Cardiac fibroblast (primary cell): ENCODE measurements at regions not wholly inside any gene's neighbourhood (a gene's known extent, or its start where the extent isn't known, plus 50 kb on each side); places are given as distances from the start of the nearest gene placed in this dataset.
"Not testable (repeated sequence)": the region's sequence is repeated elsewhere in the genome, so short reads cannot be mapped to it uniquely, and the experiment has no call there.

Source experiments
- DNase-seq, 2 donors: peaks; one replicate each; pipeline versions ENCODE4 v3.0.0 to v3.0.0-alpha.2; 2010; ENCODE audit warnings: low read depth in 2 of 2
- H3K4me3 ChIP-seq, 2 donors: replicated peaks in 1 of 2; 1 replicate in 1 of 2; 2 replicates in 1 of 2; pipeline ENCODE4 v1.5.1; 2011; ENCODE audit warnings: low read depth in 2 of 2, low read length in 2 of 2, mild to moderate bottlenecking in 2 of 2, moderate library complexity in 1 of 2
- TF ChIP-seq, protein P1 (sequence below): IDR thresholded peaks from one replicate; pipeline ENCODE4 v1.5.1; 2011; ENCODE audit warnings: low read depth, mild to moderate bottlenecking, low read length, inconsistent platforms

DNA sequence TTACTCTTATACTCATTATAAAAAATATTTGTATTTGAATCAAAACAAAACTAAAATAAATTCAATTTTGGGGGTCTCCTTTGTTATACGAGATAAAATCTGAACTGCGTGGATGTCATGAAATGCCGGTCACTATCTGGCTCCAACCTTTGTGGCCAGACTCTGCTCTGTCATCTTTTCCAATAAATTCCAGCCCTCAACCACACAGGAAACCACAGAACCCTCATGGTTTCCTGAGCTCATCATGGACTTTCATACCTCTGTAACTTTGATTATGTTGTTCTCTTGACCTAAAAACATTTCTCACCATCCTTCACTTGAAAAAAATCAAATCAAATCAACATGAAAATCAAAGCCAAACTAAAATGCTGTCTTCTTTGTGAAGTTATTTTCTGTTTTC, 724.7 kb downstream of the METTL4 start:
- peak; percentile 1 to 3 for DNase-seq
- TF ChIP-seq, protein P1, sequence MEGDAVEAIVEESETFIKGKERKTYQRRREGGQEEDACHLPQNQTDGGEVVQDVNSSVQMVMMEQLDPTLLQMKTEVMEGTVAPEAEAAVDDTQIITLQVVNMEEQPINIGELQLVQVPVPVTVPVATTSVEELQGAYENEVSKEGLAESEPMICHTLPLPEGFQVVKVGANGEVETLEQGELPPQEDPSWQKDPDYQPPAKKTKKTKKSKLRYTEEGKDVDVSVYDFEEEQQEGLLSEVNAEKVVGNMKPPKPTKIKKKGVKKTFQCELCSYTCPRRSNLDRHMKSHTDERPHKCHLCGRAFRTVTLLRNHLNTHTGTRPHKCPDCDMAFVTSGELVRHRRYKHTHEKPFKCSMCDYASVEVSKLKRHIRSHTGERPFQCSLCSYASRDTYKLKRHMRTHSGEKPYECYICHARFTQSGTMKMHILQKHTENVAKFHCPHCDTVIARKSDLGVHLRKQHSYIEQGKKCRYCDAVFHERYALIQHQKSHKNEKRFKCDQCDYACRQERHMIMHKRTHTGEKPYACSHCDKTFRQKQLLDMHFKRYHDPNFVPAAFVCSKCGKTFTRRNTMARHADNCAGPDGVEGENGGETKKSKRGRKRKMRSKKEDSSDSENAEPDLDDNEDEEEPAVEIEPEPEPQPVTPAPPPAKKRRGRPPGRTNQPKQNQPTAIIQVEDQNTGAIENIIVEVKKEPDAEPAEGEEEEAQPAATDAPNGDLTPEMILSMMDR = no peak
- H3K4me3 ChIP-seq = no peak overlapping the region

DNA sequence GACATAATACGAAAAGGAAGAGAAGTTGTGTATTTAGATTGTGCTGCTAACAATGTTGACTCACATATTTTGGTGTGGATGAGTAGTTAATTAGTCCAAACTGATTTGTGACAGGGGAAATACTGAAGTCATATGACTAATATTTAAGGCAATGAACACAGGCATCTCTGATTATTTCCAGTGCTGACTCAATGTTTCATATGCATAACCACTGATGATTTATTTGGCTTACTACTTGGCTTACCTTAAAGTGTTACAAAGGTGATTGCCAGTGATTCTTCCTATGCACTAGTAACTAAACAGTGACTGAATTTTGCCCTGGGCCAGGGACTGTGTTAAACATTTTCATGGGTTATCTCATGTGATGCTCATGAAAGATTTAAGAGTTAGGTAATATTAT, 722.6 kb downstream of the METTL4 start:
- H3K4me3 ChIP-seq = no peak overlapping the region
- TF ChIP-seq, protein P1 = no peak
- DNase-seq = no peak

DNA sequence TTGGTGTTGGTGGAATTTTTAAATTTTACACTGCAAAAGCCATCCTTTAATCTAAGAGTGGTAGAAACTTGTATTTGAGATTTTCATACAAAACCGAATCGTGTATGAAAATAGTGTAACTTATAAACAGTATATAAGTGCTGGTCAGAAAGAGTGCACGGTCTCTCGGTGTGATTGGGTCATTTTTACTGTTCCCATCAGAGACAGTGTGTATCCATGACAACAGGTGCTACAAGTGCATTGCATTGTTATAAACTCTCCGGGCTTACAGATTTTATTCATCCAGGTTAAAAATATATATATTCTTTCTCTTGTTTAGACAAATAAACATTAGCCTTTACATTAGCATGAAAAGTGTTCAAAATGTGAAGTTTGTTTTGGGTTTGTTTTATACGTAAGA, 721.9 kb downstream of the METTL4 start:
- TF ChIP-seq, protein P1 = no peak

DNA sequence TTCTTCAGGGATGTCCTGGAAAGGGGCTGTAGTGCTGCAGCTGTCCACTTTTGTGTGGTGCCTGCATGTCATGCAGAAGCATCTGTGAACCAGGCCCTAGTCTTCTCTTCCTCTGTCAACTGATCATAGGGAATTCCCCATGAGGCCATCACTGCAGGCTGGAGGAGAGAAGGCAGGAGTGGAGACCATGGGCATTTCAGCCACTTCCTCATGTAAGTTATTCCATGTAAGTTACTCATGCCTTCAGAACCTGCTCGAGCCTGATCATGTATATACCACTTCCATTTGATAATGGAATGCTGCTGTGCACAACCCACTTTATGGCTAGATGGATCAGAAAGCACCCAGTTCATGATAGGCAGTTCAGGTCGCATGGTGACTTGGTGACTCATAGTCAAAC, 714.0 kb downstream of the METTL4 start:
- not testable (repeated sequence) for DNase-seq, H3K4me3 ChIP-seq

More for the DNA sequence above, 721.9 kb downstream of the METTL4 start:
- H3K4me3 ChIP-seq = no peak overlapping the region
- DNase-seq = no peak

DNA sequence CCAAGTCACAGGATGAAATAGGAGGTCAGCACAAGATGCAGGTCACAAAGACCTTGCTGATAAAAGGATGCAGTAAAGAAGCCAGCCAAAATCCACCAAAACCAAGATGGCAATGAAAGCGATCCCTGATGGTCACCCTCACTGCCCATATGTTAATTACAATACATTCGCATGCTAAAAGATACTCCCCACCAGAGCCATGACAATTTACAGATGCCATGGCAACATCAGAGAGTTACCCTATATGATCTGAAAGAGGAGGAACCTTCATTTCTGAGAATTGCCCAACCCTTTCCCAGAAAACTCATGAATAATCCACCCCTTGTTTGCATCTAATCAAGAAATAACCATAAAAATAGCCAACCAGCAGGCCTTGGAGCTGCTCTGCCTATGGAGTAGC, 709.8 kb downstream of the METTL4 start:
- TF ChIP-seq, protein P1 = no peak
- no peak overlapping the region for H3K4me3 ChIP-seq
- DNase-seq = no peak

DNA sequence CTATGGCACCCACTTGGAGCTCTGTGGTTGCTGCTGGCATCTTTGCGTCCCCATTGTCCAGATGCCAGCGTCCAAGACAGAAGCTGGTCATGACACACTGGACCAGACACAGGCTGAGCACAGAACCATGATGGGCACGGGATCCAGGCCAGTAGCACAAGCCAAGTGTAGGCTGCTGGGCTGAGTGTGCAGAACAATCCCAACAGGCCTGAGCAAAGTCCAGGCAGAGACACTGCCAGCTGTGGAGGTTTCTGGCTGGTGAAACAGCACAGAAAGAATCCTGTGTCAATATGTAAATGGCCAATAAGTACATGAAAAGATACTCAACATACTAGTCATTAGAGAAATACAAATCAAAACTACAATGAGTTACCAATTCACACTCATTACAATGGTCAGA, 705.4 kb downstream of the METTL4 start:
- H3K4me3 ChIP-seq = no peak overlapping the region
- TF ChIP-seq, protein P1 = no peak
- DNase-seq = no peak

DNA sequence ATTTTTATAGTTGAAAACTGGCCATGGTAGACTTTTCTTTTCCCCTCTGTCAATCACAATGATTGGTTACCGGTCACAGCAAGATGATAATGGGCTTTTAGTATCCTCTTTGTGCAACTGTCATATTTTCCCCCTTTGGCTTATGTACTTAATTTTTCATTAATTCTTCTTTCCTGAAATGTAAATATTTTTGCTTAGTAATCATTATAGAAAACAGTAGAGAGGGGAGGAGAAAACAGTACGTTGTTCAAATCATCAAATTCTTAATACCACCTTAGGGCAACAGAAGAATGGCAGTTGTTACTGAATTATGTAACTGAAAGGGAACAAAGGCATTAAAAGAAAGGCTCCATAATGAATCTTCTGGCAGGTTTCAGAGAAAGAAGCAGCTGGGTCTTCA, 699.0 kb downstream of the METTL4 start:
- TF ChIP-seq, protein P1 = no peak
- DNase-seq = no peak
- H3K4me3 ChIP-seq = no peak overlapping the region

DNA sequence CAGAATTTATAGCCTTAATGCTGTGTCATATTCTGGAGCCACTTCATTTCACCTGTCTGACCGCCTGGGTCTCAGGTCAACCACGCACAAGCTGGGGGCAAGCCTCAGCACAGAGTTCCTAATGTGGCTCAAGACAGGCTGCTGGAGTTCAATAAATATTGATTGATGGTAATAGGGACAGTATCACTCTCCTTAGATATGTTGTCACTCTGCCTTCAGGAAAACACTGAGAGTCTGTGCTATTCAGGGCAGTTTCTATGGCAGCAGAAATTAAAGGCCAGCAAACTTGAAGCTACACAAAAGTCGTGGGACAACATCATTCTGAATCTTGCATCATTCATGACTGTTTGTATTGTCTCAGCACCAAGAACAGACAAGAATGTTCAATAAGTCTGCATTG, 696.1 kb downstream of the METTL4 start:
- TF ChIP-seq, protein P1 = no peak
- DNase-seq = no peak
- no peak overlapping the region for H3K4me3 ChIP-seq
